CD14-positive monocyte (primary cell): ENCODE measurements at regions not wholly inside any gene's neighbourhood (a gene's known extent, or its start where the extent isn't known, plus 50 kb on each side); places are given as distances from the start of the nearest gene placed in this dataset.

ENCODE experiments used
- DNase-seq, 3 donors: peaks; one replicate each; pipeline ENCODE4 v3.0.0-alpha.2; 2011 to 2022
- H2AFZ ChIP-seq: 2 replicates; pipeline ENCODE4 v1.6.0; 2012; ENCODE audit warnings: mild to moderate bottlenecking, low read depth, low read length, inconsistent platforms; ENCODE audit not compliant: insufficient read depth, poor library complexity, severe bottlenecking
- H3K27ac ChIP-seq, 2 donors: 1 replicate in 1 of 2; 2 replicates in 1 of 2; pipeline ENCODE4 v1.5.1; 2012 to 2013; ENCODE audit warnings: low read length in 2 of 2, control low read depth in 1 of 2, inconsistent platforms in 1 of 2, low read depth in 1 of 2, mild to moderate bottlenecking in 1 of 2
- H3K27me3 ChIP-seq, 2 donors: one replicate each; pipeline versions ENCODE4 v1.6.0 to v1.6.1; 2011 to 2013; ENCODE audit warnings: low read length in 2 of 2; ENCODE audit not compliant: control insufficient read depth in 2 of 2, insufficient read depth in 2 of 2
- H3K36me3 ChIP-seq, 2 donors: replicated peaks in 1 of 2; 1 replicate in 1 of 2; 2 replicates in 1 of 2; pipeline versions ENCODE4 v1.5.1 to v1.6.1; 2012 to 2013; ENCODE audit warnings: low read length in 2 of 2, control low read depth in 1 of 2, inconsistent platforms in 1 of 2, mild to moderate bottlenecking in 1 of 2; ENCODE audit not compliant: insufficient read depth in 2 of 2, control insufficient read depth in 1 of 2
- H3K4me1 ChIP-seq, 2 donors: 1 replicate in 1 of 2; 2 replicates in 1 of 2; pipeline versions ENCODE4 v1.5.1 to v1.6.1; 2012 to 2013; ENCODE audit warnings: low read length in 2 of 2, control low read depth in 1 of 2, inconsistent platforms in 1 of 2, mild to moderate bottlenecking in 1 of 2, moderate library complexity in 1 of 2; ENCODE audit not compliant: insufficient read depth in 2 of 2, control insufficient read depth in 1 of 2
- H3K4me2 ChIP-seq: replicated peaks from 2 replicates; pipeline ENCODE3; 2012; ENCODE audit warnings: low read length, moderate library complexity, mild to moderate bottlenecking; ENCODE audit not compliant: poor library complexity, severe bottlenecking; ENCODE audit errors: extremely low read depth
- H3K4me3 ChIP-seq, 3 experiments: fragments of 200-600 bp in 1 of 3; sonication (generic) in 1 of 3; replicated peaks in 1 of 3; 1 replicate in 2 of 3; 2 replicates in 1 of 3; pipeline ENCODE4 v1.5.1; 2011 to 2013; ENCODE audit warnings: low read length in 3 of 3, mild to moderate bottlenecking in 3 of 3, control low read depth in 2 of 3, low read depth in 2 of 3, inconsistent platforms in 1 of 3, moderate library complexity in 1 of 3
- H3K79me2 ChIP-seq: 2 replicates; pipeline ENCODE4 v1.6.0; 2012; ENCODE audit warnings: mild to moderate bottlenecking, control low read depth, inconsistent platforms, low read length, moderate library complexity; ENCODE audit not compliant: insufficient read depth
- H3K9ac ChIP-seq: 2 replicates; pipeline ENCODE4 v1.6.0; 2017; ENCODE audit warnings: low read length, mild to moderate bottlenecking; ENCODE audit not compliant: insufficient read depth, poor library complexity, severe bottlenecking
- H3K9me3 ChIP-seq, 2 donors: replicated peaks in 1 of 2; 1 replicate in 1 of 2; 2 replicates in 1 of 2; pipeline versions ENCODE4 v1.5.1 to v1.6.1; 2012 to 2013; ENCODE audit warnings: low read length in 2 of 2, control low read depth in 1 of 2; ENCODE audit not compliant: control insufficient read depth in 1 of 2, insufficient read depth in 1 of 2
- H4K20me1 ChIP-seq: 2 replicates; pipeline ENCODE4 v1.6.0; 2012; ENCODE audit warnings: mild to moderate bottlenecking, low read length, control low read depth, moderate library complexity; ENCODE audit not compliant: insufficient read depth
- H3K27ac Mint-ChIP-seq, 7 donors: one replicate each; pipeline ENCODE4 v1.8.0; 2020; ENCODE audit warnings: mild to moderate bottlenecking in 7 of 7, mixed read lengths in 7 of 7, moderate library complexity in 6 of 7, inconsistent platforms in 2 of 7
- H3K27me3 Mint-ChIP-seq, 3 donors: one replicate each; pipeline ENCODE4 v1.8.0; 2021 to 2022; ENCODE audit warnings: low read depth in 3 of 3, mild to moderate bottlenecking in 3 of 3, mixed read lengths in 3 of 3, moderate library complexity in 3 of 3, inconsistent platforms in 1 of 3
- H3K36me3 Mint-ChIP-seq, 2 donors: one replicate each; pipeline ENCODE4 v1.8.0; 2020; ENCODE audit warnings: mixed read lengths in 2 of 2, inconsistent platforms in 1 of 2, mild to moderate bottlenecking in 1 of 2
- H3K4me1 Mint-ChIP-seq: one replicate; pipeline ENCODE4 v1.8.0; 2020; ENCODE audit warnings: mild to moderate bottlenecking, mixed read lengths
- H3K4me3 Mint-ChIP-seq, 2 donors: one replicate each; pipeline ENCODE4 v1.8.0; 2020; ENCODE audit warnings: mild to moderate bottlenecking in 2 of 2, mixed read lengths in 2 of 2, moderate library complexity in 1 of 2
- H3K9me3 Mint-ChIP-seq, 7 donors: one replicate each; pipeline ENCODE4 v1.8.0; 2020 to 2022; ENCODE audit warnings: mixed read lengths in 7 of 7, mild to moderate bottlenecking in 6 of 7, moderate library complexity in 6 of 7, inconsistent platforms in 2 of 7
- WGBS: methylation state at CpG from one replicate; pipeline ENCODE4 v1.1.5; 2013; ENCODE audit warnings: missing lambda C conversion rate; ENCODE audit not compliant: insufficient coverage; 5-methylcytosine and 5-hydroxymethylcytosine counted together
- intact Hi-C, 2 donors: fragments of 100-400 bp; cut with micrococcal nuclease; formaldehyde crosslinking; loops; one replicate each; pipeline versions ENCODE4 v1.15.0 to v1.15.1; 2023
- TF ChIP-seq, protein P1 (sequence below): fragments of 200-600 bp; IDR thresholded peaks from one replicate; pipeline ENCODE4 v1.8.0; 2022; ENCODE audit warnings: antibody characterized with exemption, mild to moderate bottlenecking

- no peak for DNase-seq
- no peak overlapping the region for H3K4me3 ChIP-seq
- intact Hi-C loops: no loop called here
- no peaks in the 10 kb centered on the region for H3K36me3 Mint-ChIP-seq
- H3K27ac Mint-ChIP-seq: no peak overlapping the region
- H3K9me3 Mint-ChIP-seq: peaks cover 0 to 2% (median 0%) of the 10 kb centered on the region in 7 donors
- no peak overlapping the region for H2AFZ ChIP-seq
- H3K9me3 ChIP-seq: no peaks in the 10 kb centered on the region
- H3K4me1 ChIP-seq: no peaks in the 10 kb centered on the region
- no CpG with 5 or more reads among the region's 1 CpG for WGBS
- H3K27ac ChIP-seq: no peak overlapping the region
- TF ChIP-seq, protein P1, sequence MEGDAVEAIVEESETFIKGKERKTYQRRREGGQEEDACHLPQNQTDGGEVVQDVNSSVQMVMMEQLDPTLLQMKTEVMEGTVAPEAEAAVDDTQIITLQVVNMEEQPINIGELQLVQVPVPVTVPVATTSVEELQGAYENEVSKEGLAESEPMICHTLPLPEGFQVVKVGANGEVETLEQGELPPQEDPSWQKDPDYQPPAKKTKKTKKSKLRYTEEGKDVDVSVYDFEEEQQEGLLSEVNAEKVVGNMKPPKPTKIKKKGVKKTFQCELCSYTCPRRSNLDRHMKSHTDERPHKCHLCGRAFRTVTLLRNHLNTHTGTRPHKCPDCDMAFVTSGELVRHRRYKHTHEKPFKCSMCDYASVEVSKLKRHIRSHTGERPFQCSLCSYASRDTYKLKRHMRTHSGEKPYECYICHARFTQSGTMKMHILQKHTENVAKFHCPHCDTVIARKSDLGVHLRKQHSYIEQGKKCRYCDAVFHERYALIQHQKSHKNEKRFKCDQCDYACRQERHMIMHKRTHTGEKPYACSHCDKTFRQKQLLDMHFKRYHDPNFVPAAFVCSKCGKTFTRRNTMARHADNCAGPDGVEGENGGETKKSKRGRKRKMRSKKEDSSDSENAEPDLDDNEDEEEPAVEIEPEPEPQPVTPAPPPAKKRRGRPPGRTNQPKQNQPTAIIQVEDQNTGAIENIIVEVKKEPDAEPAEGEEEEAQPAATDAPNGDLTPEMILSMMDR: no peak
- H3K9ac ChIP-seq: no peak overlapping the region
- no peaks in the 10 kb centered on the region for H3K4me1 Mint-ChIP-seq
- H3K27me3 ChIP-seq: no peaks in the 10 kb centered on the region
- H3K4me2 ChIP-seq: no peak overlapping the region
- H3K79me2 ChIP-seq: no peaks in the 10 kb centered on the region
- no peaks in the 10 kb centered on the region for H3K27me3 Mint-ChIP-seq
- H3K4me3 Mint-ChIP-seq: no peak overlapping the region
- H3K36me3 ChIP-seq: no peaks in the 10 kb centered on the region
- no peaks in the 10 kb centered on the region for H4K20me1 ChIP-seq
Observed at GRCh38 chr15:97786741-97787140, 173.8 kb upstream of the ARRDC4 start.

DNA sequence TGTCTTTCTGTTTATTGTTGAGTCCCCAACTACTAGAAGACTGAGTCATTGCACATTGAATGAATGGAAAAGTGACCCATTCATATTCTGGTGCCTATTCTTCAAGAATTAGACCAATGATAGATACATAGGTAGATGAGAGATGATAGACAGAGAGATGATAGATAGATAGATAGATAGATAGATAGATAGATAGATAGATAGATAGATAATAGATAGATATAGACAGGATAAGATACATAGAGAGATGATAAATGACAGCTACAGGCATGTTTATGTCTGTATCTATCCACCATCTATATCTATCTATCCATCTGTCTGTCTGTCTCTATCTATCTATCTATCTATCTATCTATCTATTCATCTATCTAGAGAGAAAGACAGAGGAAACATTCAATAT lies 170.3 kb upstream of the ARRDC4 start:
- H3K27me3 Mint-ChIP-seq: no peaks in the 10 kb centered on the region
- H3K4me3 ChIP-seq: no peak overlapping the region
- TF ChIP-seq, protein P1: no peak
- no peak overlapping the region for H3K9ac ChIP-seq
- intact Hi-C loops: no loop called here
- no peak overlapping the region for H3K27ac Mint-ChIP-seq
- no peak for DNase-seq
- no peaks in the 10 kb centered on the region for H3K36me3 ChIP-seq
- H3K4me2 ChIP-seq: no peak overlapping the region
- peaks cover 0 to 3% (median 0%) of the 10 kb centered on the region in 7 donors for H3K9me3 Mint-ChIP-seq
- no peak overlapping the region for H3K4me3 Mint-ChIP-seq
- no peaks in the 10 kb centered on the region for H3K9me3 ChIP-seq
- H3K36me3 Mint-ChIP-seq: no peaks in the 10 kb centered on the region
- no peaks in the 10 kb centered on the region for H3K79me2 ChIP-seq
- no peak overlapping the region for H3K27ac ChIP-seq
- H3K4me1 Mint-ChIP-seq: no peaks in the 10 kb centered on the region
- no peak overlapping the region for H2AFZ ChIP-seq
- no peaks in the 10 kb centered on the region for H4K20me1 ChIP-seq
- no peaks in the 10 kb centered on the region for H3K27me3 ChIP-seq
- H3K4me1 ChIP-seq: no peaks in the 10 kb centered on the region
